ENCODE measurements at regions not wholly inside any gene's neighbourhood (a gene's known extent, or its start where the extent isn't known, plus 50 kb on each side); places are given as distances from the start of the nearest gene placed in this dataset.
"Not testable (repeated sequence)": the region's sequence is repeated elsewhere in the genome, so short reads cannot be mapped to it uniquely, and the experiment has no call there.

DNA sequence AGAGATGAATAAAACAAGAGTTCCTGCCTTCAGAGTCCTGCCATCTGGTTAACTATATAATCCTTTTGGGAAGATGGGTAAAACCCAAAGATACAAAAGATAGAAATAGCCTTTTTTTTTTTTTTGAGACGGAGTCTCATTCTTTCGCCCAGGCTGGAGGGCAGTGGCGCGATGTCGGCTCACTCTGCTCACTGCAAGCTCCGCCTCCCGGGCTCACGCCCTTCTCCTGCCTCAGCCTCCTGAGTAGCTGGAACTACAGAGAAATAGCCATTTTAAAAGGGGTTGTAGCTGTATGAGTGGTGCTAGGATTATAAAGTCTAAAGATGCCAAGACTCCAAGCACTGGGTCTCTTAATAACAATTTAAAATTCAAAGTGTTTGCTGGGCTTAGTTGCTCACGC is 97.2 kb downstream of the KDR start:
- no peaks in the 10 kb centered on the region for H3K36me3 ChIP-seq (replicated peaks; ENCODE audit: insufficient read depth, low read length)
- no peaks in the 10 kb centered on the region for H3K27me3 ChIP-seq (replicated peaks; ENCODE audit: insufficient read depth, low read length)
- TF ChIP-seq EZH2 (optimal IDR thresholded peaks at IDR 0.05; ENCODE audit: low read depth, low read length) (no peak), EZH2phosphoT487 (IDR thresholded peaks at IDR 0.05; ENCODE audit: low read length) (no peak)
- TF ChIP-seq, protein P1, sequence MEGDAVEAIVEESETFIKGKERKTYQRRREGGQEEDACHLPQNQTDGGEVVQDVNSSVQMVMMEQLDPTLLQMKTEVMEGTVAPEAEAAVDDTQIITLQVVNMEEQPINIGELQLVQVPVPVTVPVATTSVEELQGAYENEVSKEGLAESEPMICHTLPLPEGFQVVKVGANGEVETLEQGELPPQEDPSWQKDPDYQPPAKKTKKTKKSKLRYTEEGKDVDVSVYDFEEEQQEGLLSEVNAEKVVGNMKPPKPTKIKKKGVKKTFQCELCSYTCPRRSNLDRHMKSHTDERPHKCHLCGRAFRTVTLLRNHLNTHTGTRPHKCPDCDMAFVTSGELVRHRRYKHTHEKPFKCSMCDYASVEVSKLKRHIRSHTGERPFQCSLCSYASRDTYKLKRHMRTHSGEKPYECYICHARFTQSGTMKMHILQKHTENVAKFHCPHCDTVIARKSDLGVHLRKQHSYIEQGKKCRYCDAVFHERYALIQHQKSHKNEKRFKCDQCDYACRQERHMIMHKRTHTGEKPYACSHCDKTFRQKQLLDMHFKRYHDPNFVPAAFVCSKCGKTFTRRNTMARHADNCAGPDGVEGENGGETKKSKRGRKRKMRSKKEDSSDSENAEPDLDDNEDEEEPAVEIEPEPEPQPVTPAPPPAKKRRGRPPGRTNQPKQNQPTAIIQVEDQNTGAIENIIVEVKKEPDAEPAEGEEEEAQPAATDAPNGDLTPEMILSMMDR (IDR thresholded peaks at IDR 0.05; ENCODE audit: low read length): no peak
- H4K20me1 ChIP-seq (ENCODE audit: insufficient read depth, low read length): no peaks in the 10 kb centered on the region
- no peaks in the 10 kb centered on the region for H3K4me1 ChIP-seq (ENCODE audit: low read length)
- no peak overlapping the region for H3K9ac ChIP-seq (ENCODE audit: low read length)
- no peak overlapping the region for H3K27ac ChIP-seq (ENCODE audit: low read length)
- H2AFZ ChIP-seq (ENCODE audit: low read length): no peak overlapping the region
- no peaks in the 10 kb centered on the region for H3K9me2 ChIP-seq (replicated peaks; ENCODE audit: insufficient read depth, low read length)
- H3K4me2 ChIP-seq (ENCODE audit: low read depth, low read length): no peak overlapping the region
- no peak overlapping the region for H3K4me3 ChIP-seq (ENCODE audit: low read length)
- no peaks in the 10 kb centered on the region for H3F3A ChIP-seq (ENCODE audit: insufficient read depth, low read length)
- DNase-seq: no peak
- H3K79me2 ChIP-seq (ENCODE audit: low read length): no peaks in the 10 kb centered on the region
- H3K9me3 ChIP-seq (replicated peaks; ENCODE audit: insufficient read depth, low read length): no peaks in the 10 kb centered on the region

DNA sequence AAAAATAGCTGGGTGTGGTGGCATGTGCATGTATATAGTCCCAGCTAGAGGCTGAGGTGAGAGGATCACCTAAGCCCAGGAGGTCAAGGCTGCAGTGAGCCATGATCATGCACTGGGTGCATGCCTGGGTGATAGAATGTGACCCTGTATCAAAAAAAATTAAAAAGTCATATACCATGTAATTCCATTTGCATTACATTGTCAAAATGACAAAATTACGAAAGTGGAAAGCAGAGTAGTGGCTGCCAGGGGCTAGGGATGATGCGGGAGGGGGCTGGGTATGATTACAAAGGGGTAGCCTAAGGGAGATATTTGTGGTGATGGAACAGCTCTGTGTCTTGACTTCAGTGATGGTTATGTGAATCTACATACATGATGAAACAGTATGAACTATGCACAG is 97.8 kb downstream of the KDR start:
- Histone ChIP-seq H3K9ac (ENCODE audit: low read length) (no peak overlapping the region), H3K27ac (ENCODE audit: low read length) (no peak overlapping the region), H3K27me3 (replicated peaks; ENCODE audit: insufficient read depth, low read length) (no peaks in the 10 kb centered on the region), H3K4me3 (ENCODE audit: low read length) (no peak overlapping the region), H3K4me1 (ENCODE audit: low read length) (no peaks in the 10 kb centered on the region), H3K9me3 (replicated peaks; ENCODE audit: insufficient read depth, low read length) (no peaks in the 10 kb centered on the region), H4K20me1 (ENCODE audit: insufficient read depth, low read length) (no peaks in the 10 kb centered on the region), H2AFZ (ENCODE audit: low read length) (no peak overlapping the region), H3K9me2 (replicated peaks; ENCODE audit: insufficient read depth, low read length) (no peaks in the 10 kb centered on the region), H3F3A (ENCODE audit: insufficient read depth, low read length) (no peaks in the 10 kb centered on the region), H3K4me2 (ENCODE audit: low read depth, low read length) (no peak overlapping the region), H3K79me2 (ENCODE audit: low read length) (no peaks in the 10 kb centered on the region), H3K36me3 (replicated peaks; ENCODE audit: insufficient read depth, low read length) (no peaks in the 10 kb centered on the region)
- DNase-seq: no peak
- TF ChIP-seq EZH2 (optimal IDR thresholded peaks at IDR 0.05; ENCODE audit: low read depth, low read length): no peak
- TF ChIP-seq, protein P1 (IDR thresholded peaks at IDR 0.05; ENCODE audit: low read length): no peak
- TF ChIP-seq EZH2phosphoT487 (IDR thresholded peaks at IDR 0.05; ENCODE audit: low read length): no peak

DNA sequence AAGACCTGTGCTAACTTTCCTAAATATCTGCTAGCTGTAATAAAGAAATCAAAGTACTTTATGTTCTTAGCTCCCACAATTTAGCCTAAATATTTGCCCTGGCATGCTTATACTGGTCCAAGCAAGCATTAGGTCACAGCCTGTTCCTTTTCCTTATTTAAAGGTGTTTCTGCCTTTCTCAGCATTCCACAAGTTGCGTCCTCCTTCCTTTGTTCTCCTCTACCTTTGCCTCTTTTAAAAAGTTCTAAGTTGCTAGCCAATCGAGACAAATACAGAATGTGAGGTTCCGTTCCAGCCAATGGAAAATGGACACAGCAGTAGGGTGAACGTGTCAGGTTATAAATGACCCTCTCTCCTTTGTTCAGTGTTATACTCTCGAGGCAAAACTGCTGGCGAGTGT is 99.9 kb downstream of the KDR start:
- not testable (repeated sequence) for DNase-seq; H3K4me3 ChIP-seq (ENCODE audit: low read length); H3K4me1 ChIP-seq (ENCODE audit: low read length); H3K4me2 ChIP-seq (ENCODE audit: low read depth, low read length); H3K9me3 ChIP-seq (replicated peaks; ENCODE audit: insufficient read depth, low read length); H3K27me3 ChIP-seq (replicated peaks; ENCODE audit: insufficient read depth, low read length); H3K9ac ChIP-seq (ENCODE audit: low read length); H3K27ac ChIP-seq (ENCODE audit: low read length); H3K9me2 ChIP-seq (replicated peaks; ENCODE audit: insufficient read depth, low read length); H3K79me2 ChIP-seq (ENCODE audit: low read length); H3F3A ChIP-seq (ENCODE audit: insufficient read depth, low read length); H3K36me3 ChIP-seq (replicated peaks; ENCODE audit: insufficient read depth, low read length); H4K20me1 ChIP-seq (ENCODE audit: insufficient read depth, low read length); H2AFZ ChIP-seq (ENCODE audit: low read length)

DNA sequence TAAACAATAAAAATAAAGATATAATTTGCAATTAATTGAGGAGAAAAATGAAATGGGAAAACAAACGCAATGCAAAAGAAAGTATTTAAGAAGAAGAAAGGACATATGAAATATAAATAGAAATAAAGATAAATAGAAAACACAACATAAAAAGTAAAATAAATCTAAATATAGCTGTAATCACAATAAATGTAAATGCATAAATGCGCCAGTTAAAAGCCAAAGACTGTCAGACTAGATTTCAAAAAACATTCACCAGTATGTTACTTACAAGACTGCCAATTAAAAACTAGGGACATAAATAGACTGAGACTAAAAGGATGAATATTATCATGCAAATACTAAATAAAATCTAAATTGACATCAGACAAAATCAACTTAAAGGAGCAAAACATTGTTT is 102.4 kb downstream of the KDR start:
- no peaks in the 10 kb centered on the region for H3K79me2 ChIP-seq (ENCODE audit: low read length)
- H3F3A ChIP-seq (ENCODE audit: insufficient read depth, low read length): no peaks in the 10 kb centered on the region
- H4K20me1 ChIP-seq (ENCODE audit: insufficient read depth, low read length): no peaks in the 10 kb centered on the region

More for the DNA sequence above, 102.4 kb downstream of the KDR start:
- Histone ChIP-seq H3K4me2 (ENCODE audit: low read depth, low read length) (no peak overlapping the region), H3K4me1 (ENCODE audit: low read length) (peaks cover 6% of the 10 kb centered on the region; the same call in 1 of the 2 replicates), H3K4me3 (ENCODE audit: low read length) (no peak overlapping the region), H3K9me3 (replicated peaks; ENCODE audit: insufficient read depth, low read length) (no peaks in the 10 kb centered on the region), H3K36me3 (replicated peaks; ENCODE audit: insufficient read depth, low read length) (no peaks in the 10 kb centered on the region), H3K27me3 (replicated peaks; ENCODE audit: insufficient read depth, low read length) (no peaks in the 10 kb centered on the region), H3K9ac (ENCODE audit: low read length) (no peak overlapping the region), H3K9me2 (replicated peaks; ENCODE audit: insufficient read depth, low read length) (no peaks in the 10 kb centered on the region), H2AFZ (ENCODE audit: low read length) (no peak overlapping the region), H3K27ac (ENCODE audit: low read length) (no peak overlapping the region)
- no peak for DNase-seq
- TF ChIP-seq EZH2 (optimal IDR thresholded peaks at IDR 0.05; ENCODE audit: low read depth, low read length) (no peak), EZH2phosphoT487 (IDR thresholded peaks at IDR 0.05; ENCODE audit: low read length) (no peak)
- TF ChIP-seq, protein P1 (IDR thresholded peaks at IDR 0.05; ENCODE audit: low read length): no peak

All from MM.1S (cell line).